GM21423 (cell line): ENCODE measurements at regions not wholly inside any gene's neighbourhood (a gene's known extent, or its start where the extent isn't known, plus 50 kb on each side); places are given as distances from the start of the nearest gene placed in this dataset.

Experiments
- ATAC-seq: cut with Tn5 transposase; IDR thresholded peaks from one replicate; pipeline ENCODE4 v1.9.1; 2021; ENCODE audit warnings: mild to moderate bottlenecking, moderate library complexity; ENCODE audit not compliant: unreplicated experiment

GRCh38 chr1:10896673-10897072 lies 100.2 kb upstream of the CASZ1 start:
- ATAC-seq, result no peak

- no peak for ATAC-seq
Measured at GRCh38 chr1:10897321-10897980, 101.0 kb upstream of the CASZ1 start.

DNA sequence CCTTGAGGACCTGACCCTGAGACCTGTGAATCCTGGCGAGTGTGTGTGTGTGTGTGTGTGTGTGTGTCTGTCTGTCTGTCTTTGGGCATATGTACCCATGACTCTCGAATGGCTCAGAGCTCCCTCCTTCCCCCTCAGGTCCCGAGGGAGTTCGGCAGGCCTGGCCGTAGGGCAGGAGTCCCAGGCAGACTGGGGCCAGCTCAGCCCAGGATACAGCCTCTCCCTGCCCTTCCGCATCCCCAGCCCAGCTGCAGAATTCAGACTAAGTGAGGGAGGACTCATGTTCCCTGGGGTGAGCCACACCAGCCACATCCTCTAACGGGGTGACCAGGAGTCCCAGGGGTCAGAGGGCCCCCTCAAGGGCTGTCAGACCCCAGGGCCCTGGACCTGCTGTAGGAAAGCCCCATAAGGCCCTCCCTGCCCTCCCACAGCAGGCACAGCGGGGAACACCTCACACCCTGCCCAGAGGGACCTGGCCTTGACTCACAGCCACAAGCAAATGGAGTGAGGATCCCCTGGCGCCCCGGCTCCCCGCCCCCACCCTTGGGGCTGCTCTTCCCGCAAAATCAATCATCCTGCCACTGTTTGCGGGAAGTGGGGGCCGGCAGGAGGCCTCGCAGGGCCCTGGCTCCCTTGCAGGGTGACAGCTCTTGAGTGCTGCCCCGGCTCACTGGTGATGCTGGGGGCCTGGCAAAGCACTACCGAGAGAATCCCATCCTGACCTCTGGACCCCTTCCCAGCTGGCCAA lies 101.7 kb upstream of the CASZ1 start:
- ATAC-seq, result no peak

DNA sequence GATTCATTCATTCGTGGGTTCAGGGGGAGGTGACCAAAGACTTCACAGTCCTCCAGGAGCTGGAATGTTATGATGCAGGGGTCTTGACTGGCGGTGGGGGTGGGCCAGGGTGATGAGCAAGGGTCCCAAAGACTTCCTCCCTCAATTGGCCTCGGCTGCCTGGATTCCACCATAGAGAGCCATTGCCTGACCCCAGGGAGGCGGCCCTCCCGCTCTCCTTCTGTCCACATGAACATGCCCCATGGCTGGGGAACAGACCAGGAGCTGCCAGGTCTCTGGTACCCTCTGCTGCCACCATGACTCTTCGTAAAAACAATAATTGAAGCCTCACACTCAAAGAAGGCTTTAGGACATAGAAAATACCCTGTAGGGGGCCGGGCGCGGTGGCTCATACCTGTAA lies 102.5 kb upstream of the CASZ1 start:
- no peak for ATAC-seq

- no peak for ATAC-seq
Measured at GRCh38 chr1:10899490-10900250, 103.2 kb upstream of the CASZ1 start.

DNA sequence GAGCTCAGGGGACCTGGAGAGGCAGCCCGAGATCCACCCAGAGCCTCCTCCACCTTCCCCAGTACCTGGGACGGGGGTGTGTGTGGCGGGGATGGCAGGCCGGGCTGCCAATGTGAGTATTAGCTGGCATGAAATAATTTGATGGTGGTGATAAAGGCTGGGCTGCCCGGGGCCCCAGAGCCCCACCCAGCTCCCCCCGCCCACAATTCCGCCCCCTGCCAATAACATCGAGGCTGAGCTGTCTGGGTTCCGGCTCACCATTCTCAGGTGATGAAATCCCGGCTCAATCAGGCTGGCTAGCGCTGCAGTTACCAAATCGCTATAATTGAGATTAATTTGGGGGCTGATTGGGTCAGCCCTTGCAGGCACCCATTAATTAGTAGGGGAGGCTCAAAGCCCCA lies 103.8 kb upstream of the CASZ1 start:
- no peak for ATAC-seq

GRCh38 chr1:10900691-10901090 lies 104.2 kb upstream of the CASZ1 start:
- ATAC-seq, result no peak

GRCh38 chr1:10901091-10901890 lies 104.8 kb upstream of the CASZ1 start:
- ATAC-seq, result no peak

- ATAC-seq, result no peak
Measured at GRCh38 chr1:10901891-10902805, 105.7 kb upstream of the CASZ1 start.

GRCh38 chr1:10903421-10903820 lies 107.0 kb upstream of the CASZ1 start:
- no peak for ATAC-seq

DNA sequence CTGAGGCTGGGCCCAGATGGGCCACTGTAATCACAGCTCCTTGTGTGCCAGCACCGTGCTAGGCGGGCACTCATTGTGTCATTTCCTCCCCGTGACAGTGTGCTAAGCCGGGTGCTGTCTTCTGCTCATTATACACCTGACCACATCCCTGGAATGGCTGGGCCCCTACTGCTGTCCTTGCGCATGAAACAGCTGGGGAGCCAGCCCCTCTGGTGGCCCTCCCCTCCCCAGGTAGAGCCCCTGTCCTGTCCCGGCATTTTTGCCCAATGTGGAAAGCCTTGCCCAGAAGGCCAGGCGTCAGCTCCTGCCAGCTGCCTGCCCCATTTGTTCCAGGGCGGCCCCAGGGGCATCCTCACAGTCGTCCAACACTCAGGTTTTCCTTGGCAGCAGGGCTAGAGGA lies 107.4 kb upstream of the CASZ1 start:
- ATAC-seq, result no peak

- no peak for ATAC-seq
Measured at GRCh38 chr1:10904396-10905358, 107.8 kb upstream of the TARDBP start.

DNA sequence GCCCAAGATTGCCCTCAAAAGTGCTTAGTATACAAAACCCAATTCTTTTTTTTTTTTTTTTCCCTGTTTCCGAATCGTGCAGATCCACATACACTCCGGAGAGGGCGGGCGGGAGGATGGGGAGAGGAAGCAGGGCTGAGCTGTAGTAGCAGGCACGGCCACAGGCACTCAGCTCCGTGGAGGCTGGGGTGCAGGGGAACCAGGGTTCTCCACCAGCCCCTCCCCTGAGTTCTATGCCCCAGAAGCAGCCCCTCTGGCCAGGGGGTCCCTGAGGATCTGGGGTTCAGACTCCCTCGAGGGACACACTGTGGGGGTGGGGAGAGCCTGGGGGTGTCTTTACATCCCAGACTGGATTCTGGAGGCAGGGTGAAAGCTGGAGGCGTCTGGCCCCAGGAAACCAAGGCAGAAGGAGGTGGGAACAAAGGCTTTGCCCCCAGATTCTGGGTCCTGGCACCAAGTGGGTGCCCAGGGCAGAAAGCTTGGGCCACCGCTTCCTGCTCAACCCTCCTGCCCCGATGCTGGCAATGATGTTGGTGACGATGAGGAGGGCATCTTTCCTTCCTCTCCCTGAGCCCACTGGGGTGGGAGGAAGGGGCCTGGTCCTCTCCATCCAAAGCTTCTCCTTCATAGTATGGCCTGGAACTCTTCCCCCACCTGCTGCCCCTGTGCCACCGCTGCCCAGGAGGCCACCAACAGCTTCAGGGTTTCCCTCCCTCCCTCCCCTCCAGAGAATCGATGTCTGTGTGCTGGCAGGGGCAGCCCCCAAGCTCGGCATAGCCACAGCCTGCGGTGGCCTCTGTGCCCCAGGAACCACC lies 106.4 kb upstream of the TARDBP start:
- ATAC-seq, result no peak

GRCh38 chr1:10906866-10907519 lies 105.5 kb upstream of the TARDBP start:
- ATAC-seq, result no peak

GRCh38 chr1:10908266-10908665 lies 104.2 kb upstream of the TARDBP start:
- ATAC-seq, result no peak

GRCh38 chr1:10909697-10910680 lies 102.5 kb upstream of the TARDBP start:
- ATAC-seq, result no peak
